ENCODE measurements at regions not wholly inside any gene's neighbourhood (a gene's known extent, or its start where the extent isn't known, plus 50 kb on each side); places are given as distances from the start of the nearest gene placed in this dataset.

DNA sequence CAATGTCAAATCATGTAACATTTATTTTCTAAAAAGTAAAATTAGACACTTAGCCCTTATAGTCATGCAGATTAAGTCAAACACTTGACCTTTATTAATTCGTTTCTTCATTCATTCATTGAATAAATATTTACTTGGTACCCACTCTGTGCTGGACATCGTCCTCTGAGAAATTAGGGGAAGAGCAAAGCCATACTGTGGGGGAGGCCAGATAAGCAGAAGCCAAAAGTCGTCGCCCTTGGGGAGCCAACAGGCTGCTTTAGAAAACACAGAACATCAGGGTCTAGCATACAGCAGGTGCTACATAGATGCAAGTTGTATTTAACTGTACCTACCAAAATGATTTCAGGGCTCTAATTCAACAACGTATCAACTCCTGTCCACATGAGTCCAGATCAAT lies 66.1 kb upstream of the PROX1 start:
- no peak overlapping the region for H3K27ac Mint-ChIP-seq
- no peaks in the 10 kb centered on the region for H3K36me3 Mint-ChIP-seq
- DNase-seq = no peak
- H3K4me1 Mint-ChIP-seq = no peaks in the 10 kb centered on the region
- H3K4me3 Mint-ChIP-seq = no peak overlapping the region
- H3K27me3 Mint-ChIP-seq (ENCODE audit: low read depth in 3 of 3) = peaks cover 0 to under 1% (median 0%) of the 10 kb centered on the region in 3 donors
- H3K9me3 Mint-ChIP-seq = peaks cover 0 to 9% (median 4%) of the 10 kb centered on the region in 6 donors

DNA sequence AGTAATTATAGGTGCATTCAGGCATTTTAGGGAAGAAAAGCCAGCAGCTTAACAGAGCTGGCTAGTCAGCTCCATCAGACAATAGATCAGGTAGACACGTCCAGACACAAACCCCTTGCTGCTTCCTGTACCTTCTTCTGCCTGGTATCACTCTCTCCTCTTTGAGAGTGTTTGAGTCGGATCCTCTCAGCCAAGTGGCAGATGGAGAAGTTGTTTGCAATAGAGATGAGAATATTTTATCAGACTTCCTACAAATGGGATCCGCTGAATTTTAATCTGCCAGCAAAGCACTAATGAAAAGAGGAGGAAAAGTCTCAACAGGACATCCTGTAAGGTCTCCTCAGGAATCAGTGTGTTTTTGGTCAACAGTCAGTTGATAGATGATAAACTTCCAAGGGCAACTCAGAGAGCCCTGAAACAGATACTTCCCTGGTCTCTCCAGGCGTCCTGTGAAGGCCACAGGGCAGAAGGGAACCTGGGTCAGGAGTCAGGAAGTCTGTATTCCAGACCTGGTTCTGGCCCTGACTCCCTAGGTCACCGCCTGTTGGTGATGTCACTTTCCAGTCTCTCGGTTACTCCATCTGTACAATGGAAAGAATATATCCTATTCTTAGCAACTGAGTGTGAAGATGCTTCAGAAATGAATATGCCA lies 62.1 kb upstream of the PROX1 start:
- Mint-ChIP-seq H3K4me1 (no peaks in the 10 kb centered on the region), H3K27ac (no peak overlapping the region), H3K9me3 (peaks cover 0 to 9% (median 4%) of the 10 kb centered on the region in 6 donors), H3K4me3 (no peak overlapping the region), H3K27me3 (ENCODE audit: low read depth in 3 of 3) (peaks cover 0 to 2% (median 0%) of the 10 kb centered on the region in 3 donors), H3K36me3 (no peaks in the 10 kb centered on the region)
- DNase-seq = no peak

DNA sequence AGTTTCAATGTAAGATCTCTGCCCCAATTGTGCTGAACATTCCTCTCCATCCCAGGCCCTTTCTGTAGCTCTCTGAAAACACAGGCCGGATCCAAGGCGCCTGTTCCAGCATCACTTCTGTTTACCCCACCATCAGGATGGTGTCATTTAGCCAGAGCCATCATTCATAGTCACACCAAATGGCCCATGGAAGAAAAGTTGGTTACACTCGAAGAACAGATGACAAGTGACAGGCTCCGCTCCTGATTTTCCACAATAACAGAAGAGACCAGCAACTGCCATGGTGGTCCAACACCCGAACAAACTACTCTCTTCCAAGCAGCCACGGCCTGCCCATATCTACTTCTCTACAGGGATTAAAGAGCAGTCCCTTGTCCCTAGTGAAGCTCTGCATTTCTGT lies 59.9 kb upstream of the PROX1 start:
- Mint-ChIP-seq H3K27ac (no peak overlapping the region), H3K36me3 (no peaks in the 10 kb centered on the region), H3K27me3 (ENCODE audit: low read depth in 3 of 3) (peaks cover 0 to 2% (median 0%) of the 10 kb centered on the region in 3 donors), H3K4me3 (no peak overlapping the region), H3K4me1 (no peaks in the 10 kb centered on the region), H3K9me3 (peaks cover 0 to 9% (median 4%) of the 10 kb centered on the region in 6 donors)
- DNase-seq = no peak

DNA sequence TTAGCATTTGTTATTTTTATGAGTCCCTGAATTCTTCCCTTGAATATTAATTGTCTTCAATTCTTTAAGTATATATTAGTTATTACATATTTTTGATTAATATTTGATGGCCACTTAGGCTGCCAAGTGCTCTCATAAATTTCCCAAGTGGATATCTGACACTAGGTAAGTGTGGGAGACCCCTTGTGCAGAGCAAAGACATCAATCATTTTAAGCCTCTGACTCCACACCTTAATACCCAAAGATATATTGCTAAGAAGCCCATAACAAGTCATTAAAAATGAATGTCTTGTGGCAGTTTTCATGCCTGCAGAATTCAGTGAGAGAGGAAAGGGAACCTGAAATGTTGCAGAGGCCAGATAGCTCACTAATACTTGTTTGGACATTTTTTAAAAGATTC lies 58.4 kb upstream of the PROX1 start:
- H3K27ac Mint-ChIP-seq = no peak overlapping the region
- no peak for DNase-seq
- peaks cover 0 to 4% (median 0%) of the 10 kb centered on the region in 3 donors for H3K27me3 Mint-ChIP-seq (ENCODE audit: low read depth in 3 of 3)
- no peaks in the 10 kb centered on the region for H3K4me1 Mint-ChIP-seq
- H3K4me3 Mint-ChIP-seq = no peak overlapping the region
- H3K9me3 Mint-ChIP-seq = peaks cover 0 to 5% (median 1%) of the 10 kb centered on the region in 6 donors
- H3K36me3 Mint-ChIP-seq = peaks cover 0 to 2% (median 0%) of the 10 kb centered on the region in 3 donors

DNA sequence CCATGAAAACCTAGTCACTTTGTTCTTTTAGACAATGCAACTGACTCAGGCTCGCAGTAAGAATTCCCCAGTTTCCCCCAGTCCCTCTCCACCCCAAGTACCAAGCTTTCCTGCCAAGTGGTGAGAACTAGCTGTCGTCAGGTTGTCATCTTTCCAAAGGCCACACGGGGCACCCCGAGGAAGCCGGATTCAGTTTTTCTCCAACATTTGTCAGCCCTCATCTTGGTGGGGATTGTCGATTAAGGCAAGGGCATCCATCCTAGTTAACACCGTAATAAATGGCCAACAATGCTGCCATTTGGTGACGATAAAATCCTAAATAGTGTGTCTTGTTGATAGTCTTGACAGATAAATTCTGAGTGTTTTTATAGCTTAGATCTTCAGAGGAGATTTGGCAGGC lies 55.9 kb upstream of the PROX1 start:
- Mint-ChIP-seq H3K9me3 (peaks cover 0 to 3% (median under 1%) of the 10 kb centered on the region in 6 donors), H3K4me3 (no peak overlapping the region), H3K27ac (no peak overlapping the region), H3K4me1 (no peaks in the 10 kb centered on the region), H3K36me3 (peaks cover 0 to 2% (median 0%) of the 10 kb centered on the region in 3 donors), H3K27me3 (ENCODE audit: low read depth in 3 of 3) (peaks cover 0 to 5% (median 2%) of the 10 kb centered on the region in 3 donors)
- no peak for DNase-seq

DNA sequence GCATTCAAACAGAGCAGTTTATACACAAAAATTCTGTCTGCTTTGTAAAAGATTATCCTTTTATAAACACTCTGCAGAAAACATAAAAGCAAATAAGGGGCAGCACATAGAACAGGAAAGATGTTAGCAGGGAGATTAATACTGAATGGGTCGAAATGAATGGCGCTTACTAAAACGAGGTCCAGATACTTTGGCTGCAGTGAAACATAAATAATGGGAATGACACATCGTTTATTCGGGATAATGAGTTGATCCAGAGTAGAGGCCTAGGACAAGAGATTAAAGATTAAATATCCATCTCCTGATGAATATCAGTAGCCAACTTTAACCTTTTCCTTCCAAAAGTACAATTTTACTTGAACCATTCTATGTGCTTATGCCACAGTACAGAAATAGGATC lies 54.4 kb upstream of the PROX1 start:
- no peak overlapping the region for H3K27ac Mint-ChIP-seq
- peaks cover 0 to 6% (median 2%) of the 10 kb centered on the region in 6 donors for H3K9me3 Mint-ChIP-seq
- DNase-seq = no peak
- no peak overlapping the region for H3K4me3 Mint-ChIP-seq
- peaks cover 0 to 3% (median 2%) of the 10 kb centered on the region in 3 donors for H3K27me3 Mint-ChIP-seq (ENCODE audit: low read depth in 3 of 3)
- no peaks in the 10 kb centered on the region for H3K4me1 Mint-ChIP-seq
- H3K36me3 Mint-ChIP-seq = peaks cover 0 to 2% (median 0%) of the 10 kb centered on the region in 3 donors

DNA sequence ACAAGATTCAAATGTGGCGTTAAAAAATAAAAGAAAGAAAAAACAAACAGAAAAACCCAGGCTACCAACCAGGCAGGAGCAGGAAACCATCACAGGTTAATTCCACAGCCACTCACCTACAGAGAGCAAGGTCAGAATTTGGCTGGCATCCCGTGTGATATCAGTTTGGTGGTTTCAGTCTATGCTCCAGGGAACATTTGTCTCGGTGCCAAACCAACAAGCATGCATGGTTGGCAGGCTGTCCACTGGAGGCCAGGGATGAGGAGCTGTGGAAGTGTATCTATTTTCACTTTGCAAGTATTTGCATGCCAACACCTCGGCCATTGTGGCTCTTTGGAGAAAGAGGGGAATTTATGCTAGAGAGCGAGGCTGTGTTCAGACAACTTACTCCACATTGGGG lies 53.1 kb upstream of the PROX1 start:
- Mint-ChIP-seq H3K4me3 (no peak overlapping the region), H3K9me3 (peaks cover 0 to 10% (median 5%) of the 10 kb centered on the region in 6 donors), H3K27ac (no peak overlapping the region), H3K4me1 (no peaks in the 10 kb centered on the region), H3K27me3 (ENCODE audit: low read depth in 3 of 3) (peaks cover 2 to 4% (median 3%) of the 10 kb centered on the region in 3 donors), H3K36me3 (peaks cover 0 to 2% (median 0%) of the 10 kb centered on the region in 3 donors)
- DNase-seq = no peak

DNA sequence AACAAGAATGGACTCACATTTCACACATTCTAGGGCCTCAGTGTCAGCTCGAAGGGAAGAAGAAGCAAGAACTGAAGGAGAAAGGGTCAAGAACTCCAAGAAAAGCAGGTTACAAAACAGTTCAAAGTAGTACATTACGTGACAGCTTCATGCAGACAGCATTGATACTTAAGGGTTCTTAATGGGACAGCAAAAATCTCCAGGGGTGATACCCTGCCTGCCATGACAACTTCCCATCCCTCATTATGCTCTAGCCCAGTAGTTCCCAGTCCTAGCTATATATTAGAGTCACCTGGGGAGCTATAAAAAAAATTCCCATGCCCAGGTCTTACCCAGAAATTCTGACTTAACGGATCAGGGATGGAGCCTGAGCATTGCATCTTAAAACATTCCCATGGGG lies 51.2 kb upstream of the PROX1 start:
- no peak for DNase-seq
- no peak overlapping the region for H3K27ac Mint-ChIP-seq
- H3K36me3 Mint-ChIP-seq = peaks cover 0 to 2% (median 0%) of the 10 kb centered on the region in 3 donors
- H3K27me3 Mint-ChIP-seq (ENCODE audit: low read depth in 3 of 3) = peaks cover 2 to 4% (median 3%) of the 10 kb centered on the region in 3 donors
- H3K4me3 Mint-ChIP-seq = no peak overlapping the region
- peaks cover 0 to 10% (median 5%) of the 10 kb centered on the region in 6 donors for H3K9me3 Mint-ChIP-seq
- H3K4me1 Mint-ChIP-seq = no peaks in the 10 kb centered on the region
